Epidermal melanocyte (primary cell): ENCODE measurements at regions not wholly inside any gene's neighbourhood (a gene's known extent, or its start where the extent isn't known, plus 50 kb on each side); places are given as distances from the start of the nearest gene placed in this dataset.

ENCODE experiments used
- DNase-seq: peaks from one replicate; pipeline ENCODE4 v3.0.0; 2011; ENCODE audit warnings: low spot score; ENCODE audit not compliant: insufficient read length

DNA sequence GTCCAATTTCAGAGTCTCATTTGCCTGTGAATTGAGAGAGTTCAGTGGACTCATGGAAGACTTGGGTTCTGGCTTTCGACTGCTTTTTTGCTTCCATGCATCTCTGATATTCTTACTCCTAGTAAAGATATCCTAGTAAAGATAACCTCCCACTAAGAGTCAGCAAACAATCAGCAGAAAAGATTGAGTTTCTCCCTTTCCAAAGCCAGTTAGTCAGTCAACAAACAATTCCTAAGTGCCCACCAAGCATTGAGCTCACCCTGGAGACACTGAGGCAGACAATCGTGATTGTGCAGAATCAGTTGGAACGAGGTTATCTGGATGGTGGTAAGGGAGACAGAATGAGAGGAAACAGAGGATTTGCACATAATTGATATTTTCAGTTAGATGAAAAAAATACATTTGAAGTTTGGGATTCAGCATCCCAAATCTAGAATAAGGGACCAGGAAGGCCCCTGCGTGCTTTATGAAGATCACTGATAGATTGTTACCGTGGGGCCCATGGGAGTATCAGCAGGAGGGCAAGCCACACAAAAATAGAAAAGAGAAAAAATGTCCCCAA is 99.7 kb upstream of the SLC38A2 start:
- no peak for DNase-seq

- no peak for DNase-seq
Measured at GRCh38 chr12:46471404-46471803, 98.8 kb upstream of the SLC38A2 start.

DNA sequence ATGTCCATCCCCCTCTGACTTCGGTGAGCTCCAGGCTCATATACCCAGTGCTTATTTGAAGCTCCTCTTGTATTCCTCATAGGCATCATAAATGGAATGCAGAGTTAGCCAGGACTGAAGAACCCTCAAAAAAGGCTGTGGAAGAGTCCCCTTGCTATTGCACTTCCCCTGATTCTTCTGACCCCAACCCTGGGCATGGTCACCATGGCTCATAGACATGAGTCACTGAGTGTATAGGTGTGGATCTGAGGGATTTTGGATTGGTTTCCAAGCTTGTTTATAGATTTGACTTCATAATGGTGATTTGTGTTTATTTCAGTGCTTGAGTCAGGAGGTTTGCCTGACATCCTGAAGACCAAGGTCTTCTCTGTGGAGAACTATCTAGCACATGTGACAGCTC is 98.4 kb upstream of the SLC38A2 start:
- no peak for DNase-seq

GRCh38 chr12:46470036-46470627 is 97.6 kb upstream of the SLC38A2 start:
- DNase-seq, result no peak

DNA sequence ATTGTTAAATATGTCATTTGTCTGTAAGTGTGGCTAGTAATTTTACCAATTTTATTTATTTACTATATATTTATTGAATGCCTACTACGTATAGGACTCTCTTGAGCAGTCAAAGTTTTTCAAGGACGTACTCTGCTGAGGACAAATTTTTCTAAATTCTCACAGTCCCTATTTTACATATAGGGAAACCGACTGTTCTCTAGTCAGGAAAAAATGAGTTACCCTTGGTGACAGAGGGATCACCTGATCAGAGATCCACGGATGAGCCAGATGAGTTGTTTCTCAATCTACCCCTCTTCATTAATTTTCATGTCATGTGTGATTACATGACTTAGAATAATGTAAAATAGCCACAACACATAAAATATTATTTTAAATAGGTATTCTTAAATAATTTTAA is 96.2 kb upstream of the SLC38A2 start:
- no peak for DNase-seq

GRCh38 chr12:46468160-46468559 is 95.6 kb upstream of the SLC38A2 start:
- no peak for DNase-seq

DNA sequence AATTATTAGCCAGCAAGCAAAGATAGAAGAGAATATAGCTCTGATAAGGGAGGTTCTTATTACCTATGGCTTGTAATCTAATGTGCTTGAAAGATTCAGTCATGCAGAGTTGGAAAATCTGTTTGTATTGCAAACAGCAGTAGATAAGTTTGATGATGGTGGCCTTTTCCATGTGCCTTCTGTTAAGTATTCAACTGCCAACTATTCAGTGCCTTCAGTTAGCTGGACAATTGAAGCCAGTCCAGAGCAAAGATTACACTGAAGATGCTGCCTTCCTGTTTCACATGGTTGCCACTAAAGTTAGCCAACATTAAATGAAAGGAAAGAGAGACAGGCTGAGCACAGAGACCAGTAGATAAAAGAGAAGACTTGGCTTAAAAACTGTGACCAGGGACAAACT is 92.7 kb upstream of the SLC38A2 start:
- no peak for DNase-seq

DNA sequence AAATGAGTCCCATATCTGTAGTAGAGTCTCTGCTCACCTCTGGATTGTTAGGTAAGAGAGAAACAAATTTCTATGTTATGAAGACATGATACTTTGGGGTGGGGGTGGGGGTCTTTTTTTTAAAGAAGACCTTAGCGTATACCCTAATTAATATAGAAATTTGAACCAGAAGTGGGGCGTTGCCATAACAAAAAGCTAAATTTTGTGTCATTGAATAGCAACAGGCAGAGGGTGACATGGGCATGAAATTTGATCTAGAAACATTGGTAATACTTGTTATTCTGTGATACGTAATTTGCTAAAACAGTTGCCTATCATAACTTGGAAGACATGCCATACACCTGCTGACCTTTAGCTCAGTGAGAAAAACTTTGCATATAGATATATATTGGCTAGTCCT is 92.3 kb upstream of the SLC38A2 start:
- no peak for DNase-seq

DNA sequence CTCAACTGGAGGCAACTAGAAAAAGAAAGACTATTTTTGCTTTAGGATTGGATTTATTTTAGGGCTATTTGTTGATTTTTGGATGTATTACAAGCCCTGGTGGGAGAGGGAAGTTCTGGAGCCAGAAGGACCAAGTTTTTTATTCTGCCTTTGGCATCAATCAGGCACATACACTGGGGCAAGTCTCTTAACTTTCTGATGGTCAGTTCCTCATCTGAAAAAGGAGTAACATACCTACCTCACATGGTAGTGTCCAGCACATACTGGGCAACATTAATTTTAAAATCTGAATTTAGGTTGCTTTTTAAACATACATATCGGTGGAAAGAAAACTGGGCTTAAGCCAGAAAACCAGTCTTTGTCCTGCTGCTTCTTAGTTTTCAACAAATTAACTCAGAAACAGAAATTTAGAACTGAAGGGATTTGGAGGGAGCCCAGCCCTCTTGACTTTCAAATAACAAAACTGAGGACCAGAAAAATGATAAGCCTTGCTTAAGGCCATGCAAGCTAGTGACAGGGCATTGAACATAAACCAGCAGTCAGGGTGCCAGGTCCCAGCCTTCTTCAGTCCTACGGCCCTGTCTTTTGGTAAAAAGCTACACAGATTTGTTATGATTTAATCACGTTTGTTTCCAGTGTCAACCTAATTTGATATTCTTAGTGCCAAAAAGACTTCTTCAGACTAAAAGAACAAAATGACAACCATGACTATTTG is 90.2 kb upstream of the SLC38A2 start:
- DNase-seq, result no peak

DNA sequence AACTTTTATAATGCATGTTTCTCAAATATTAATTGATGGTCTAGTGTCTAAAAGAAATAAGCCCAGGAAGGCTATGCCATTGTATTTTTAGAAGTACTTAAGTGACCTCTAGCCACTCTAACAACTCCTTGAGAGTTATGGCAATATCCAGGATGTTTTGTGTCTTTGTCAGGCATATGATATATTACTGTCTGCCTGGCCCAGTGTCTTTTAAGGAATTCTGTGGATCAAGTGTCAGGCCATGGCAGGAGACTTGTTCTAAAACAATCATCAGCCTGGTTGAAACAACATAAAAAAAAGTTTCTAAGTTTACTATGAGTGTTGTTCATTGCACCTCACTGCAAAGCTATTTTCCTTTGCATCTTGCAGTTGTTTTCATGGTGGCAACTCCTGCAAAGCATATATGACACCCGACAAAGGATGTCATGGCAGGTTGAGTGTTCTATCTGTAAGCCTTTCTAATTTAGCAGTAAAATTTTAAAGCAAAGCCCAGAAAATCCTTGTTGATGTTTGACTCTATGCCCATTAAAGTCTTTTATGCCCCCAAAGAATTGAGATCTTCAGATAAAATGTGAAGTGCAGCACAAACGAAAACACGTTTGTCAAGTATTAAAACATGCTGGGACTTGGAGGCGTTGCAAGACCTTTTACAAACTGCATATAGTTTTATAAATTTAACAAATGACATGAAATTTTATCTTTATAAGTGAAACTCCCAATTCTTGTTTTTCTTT is 89.5 kb upstream of the SLC38A2 start:
- DNase-seq, result no peak

GRCh38 chr12:46461459-46461858 is 88.9 kb upstream of the SLC38A2 start:
- no peak for DNase-seq

- DNase-seq, result no peak
Measured at GRCh38 chr12:46460682-46461210, 88.2 kb upstream of the SLC38A2 start.

- no peak for DNase-seq
Measured at GRCh38 chr12:46459861-46460545, 87.4 kb upstream of the SLC38A2 start.

GRCh38 chr12:46459111-46459510 is 86.5 kb upstream of the SLC38A2 start:
- no peak for DNase-seq

DNA sequence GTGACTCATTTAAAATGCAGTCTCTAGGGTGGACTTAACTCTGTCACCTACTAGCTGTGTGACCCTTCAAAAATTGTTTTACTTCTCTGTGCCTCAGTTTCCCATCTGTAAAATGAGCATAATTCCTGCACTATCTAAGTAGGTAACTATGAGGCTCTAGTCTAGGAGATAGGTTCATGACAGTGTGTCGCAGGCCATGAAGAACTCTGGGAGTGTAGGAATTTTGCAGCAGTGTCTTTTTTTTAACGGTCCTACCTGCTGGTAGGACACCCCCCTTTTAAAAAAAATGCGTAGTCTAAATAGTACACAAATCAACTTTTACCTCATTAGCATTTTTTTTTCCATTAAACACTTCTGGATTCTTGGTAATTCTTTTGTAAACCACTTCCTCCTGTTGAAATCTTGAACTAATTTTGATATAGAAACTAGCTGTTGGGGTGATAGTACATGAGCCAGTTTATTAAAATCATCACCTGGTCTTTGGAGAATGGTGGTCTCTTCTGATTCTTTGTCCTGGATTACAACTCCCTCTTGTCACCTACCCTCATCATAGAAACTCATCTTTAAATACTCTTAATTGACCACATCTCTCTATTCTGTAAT is 86.0 kb upstream of the SLC38A2 start:
- DNase-seq, result no peak

DNA sequence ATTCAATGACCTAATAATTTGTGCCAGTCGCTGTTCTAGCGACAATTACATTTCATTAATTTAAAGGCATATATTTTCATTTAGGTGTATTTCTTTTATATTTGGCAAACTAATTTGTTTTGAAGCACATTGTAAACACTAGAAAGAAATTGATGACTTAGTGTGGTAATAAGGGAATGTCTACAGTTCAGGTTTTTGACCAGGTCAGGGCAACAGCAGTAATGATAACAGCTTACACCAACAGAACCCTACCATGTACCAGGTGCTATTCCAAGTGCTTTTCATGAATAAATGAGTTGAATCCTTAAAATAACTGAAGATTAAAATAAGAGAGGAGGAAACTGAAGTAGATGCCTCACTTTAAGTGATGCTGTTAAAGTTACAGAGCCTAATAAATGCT is 85.4 kb upstream of the SLC38A2 start:
- DNase-seq, result no peak

GRCh38 chr12:46456356-46457334 is 84.1 kb upstream of the SLC38A2 start:
- no peak for DNase-seq

DNA sequence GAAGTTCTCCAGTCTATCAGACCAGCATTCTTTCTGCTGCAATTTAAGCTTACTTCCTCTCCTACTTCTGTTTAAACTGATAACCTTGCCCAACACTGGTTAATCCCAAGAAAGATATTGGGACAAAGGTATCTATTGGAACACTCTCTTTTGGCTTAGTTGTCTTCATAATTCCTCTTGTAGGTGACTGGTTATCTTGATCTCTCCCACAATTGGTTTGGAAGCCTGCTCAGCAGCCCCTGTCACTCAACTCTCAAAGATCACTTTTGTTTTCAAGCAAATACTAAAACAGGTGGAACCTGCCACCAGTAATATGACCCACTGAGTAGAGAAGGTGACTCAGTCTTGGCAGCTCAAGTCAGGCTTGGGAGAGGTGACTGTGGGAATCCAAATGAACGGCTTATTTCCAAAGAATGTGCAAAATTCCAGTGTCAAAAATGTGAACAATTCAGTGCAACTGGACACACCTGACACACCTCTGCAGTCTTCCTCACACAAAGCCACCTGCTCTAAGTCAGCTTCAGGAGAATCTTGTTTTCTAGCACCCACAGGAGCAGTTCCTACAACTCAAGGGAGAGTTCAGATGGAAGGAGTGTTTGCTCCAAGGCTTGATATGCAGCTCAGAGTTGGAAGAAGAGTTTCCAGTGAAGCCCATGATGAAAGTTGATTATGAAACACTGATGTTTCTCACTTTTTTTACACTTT is 83.2 kb upstream of the SLC38A2 start:
- DNase-seq, result no peak

DNA sequence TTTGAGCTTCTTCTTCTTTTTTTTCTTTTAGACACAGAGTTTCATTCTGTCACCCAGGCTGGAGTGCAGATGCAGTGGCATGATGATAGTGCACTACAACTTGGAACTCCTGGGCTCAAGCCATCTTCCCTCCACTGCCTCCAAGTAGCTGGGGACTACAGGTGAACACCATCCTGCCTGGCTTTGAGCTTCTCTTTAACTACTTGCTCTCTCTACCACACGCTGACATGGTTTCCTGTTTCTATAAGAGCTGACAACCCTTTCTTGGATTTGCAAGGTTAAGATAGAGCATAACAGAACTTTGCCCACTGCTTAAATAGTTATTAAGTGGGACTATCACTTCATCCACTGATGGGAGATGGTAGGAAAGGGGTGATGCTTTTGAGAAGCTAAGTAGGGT is 82.4 kb upstream of the SLC38A2 start:
- no peak for DNase-seq
